GM23248 (cell line): ENCODE measurements at regions not wholly inside any gene's neighbourhood (a gene's known extent, or its start where the extent isn't known, plus 50 kb on each side); places are given as distances from the start of the nearest gene placed in this dataset.

Source experiments
- EZH2 ChIP-seq: fragments of 200-600 bp; sonication (generic); IDR thresholded peaks from 2 replicates; pipeline ENCODE4 v1.6.1; 2018; ENCODE audit warnings: antibody characterized with exemption, mild to moderate bottlenecking; ENCODE audit not compliant: insufficient read depth, poor library complexity, severe bottlenecking
- EZH2phosphoT487 ChIP-seq: fragments of 200-600 bp; sonication (generic); IDR thresholded peaks from 2 replicates; pipeline ENCODE4 v1.6.1; 2018; ENCODE audit warnings: antibody characterized with exemption, moderate library complexity, mild to moderate bottlenecking, low read depth; ENCODE audit not compliant: insufficient read depth

GRCh38 chr10:37684765-37685164 lies 172.6 kb downstream of the ZNF248 start:
- TF ChIP-seq EZH2 (no peak), EZH2phosphoT487 (no peak)
